Heart left ventricle (tissue), 13 donors: ENCODE measurements at regions not wholly inside any gene's neighbourhood (a gene's known extent, or its start where the extent isn't known, plus 50 kb on each side); places are given as distances from the start of the nearest gene placed in this dataset.
"Not testable (repeated sequence)": the region's sequence is repeated elsewhere in the genome, so short reads cannot be mapped to it uniquely, and the experiment has no call there.

Experiments
- CTCF ChIP-seq, 12 donors: fragments of 200-600 bp; sonication (generic) in 4 of 12; IDR thresholded peaks; one replicate each; pipeline versions ENCODE4 v1.5.0 to v1.8.0; 2018 to 2022; ENCODE audit warnings: antibody characterized with exemption in 12 of 12, mild to moderate bottlenecking in 5 of 12
- POLR2A ChIP-seq, 2 donors: fragments of 450-650 bp; IDR thresholded peaks; one replicate each; pipeline ENCODE4 v1.6.1; 2017; ENCODE audit warnings: antibody characterized with exemption in 2 of 2, mild to moderate bottlenecking in 2 of 2, moderate library complexity in 2 of 2
- donor health status: ischemic (EF 13 %, LVEDD 7.1; RV severe dilation, severe dysfunction).
- donor health status: DM: no; HTN: yes; CAD: no.
- donor health status: DM: no; HTN: no; CAD: no.
- donor health status: ischemic (EF 25% LVEDD 6.9; RV normal size, moderate dysfunction).
- donor health status: ischemic (EF 25% LVEDD 5.7; RV mildly dilated, moderate dysfunction).
- donor health status: ischemic (EF 35%, LVEDD 5.7; RV mildly dilated, moderate dysfunction).
- donor health status: nonischemic (EF 11% LVEDD 7.7; RV severe dilation, severe dysfunction).
- donor health status: DM: yes; HTN: yes; CAD: no.
- donor health status: PGD.
- donor health status: ischemic (EF 29% LVEDD 5.4; RV normal size, mild dysfunction).
- donor health status: nonischemic (EF 23%, LVEDD 6.1; RV moderate dilation, normal function).

DNA sequence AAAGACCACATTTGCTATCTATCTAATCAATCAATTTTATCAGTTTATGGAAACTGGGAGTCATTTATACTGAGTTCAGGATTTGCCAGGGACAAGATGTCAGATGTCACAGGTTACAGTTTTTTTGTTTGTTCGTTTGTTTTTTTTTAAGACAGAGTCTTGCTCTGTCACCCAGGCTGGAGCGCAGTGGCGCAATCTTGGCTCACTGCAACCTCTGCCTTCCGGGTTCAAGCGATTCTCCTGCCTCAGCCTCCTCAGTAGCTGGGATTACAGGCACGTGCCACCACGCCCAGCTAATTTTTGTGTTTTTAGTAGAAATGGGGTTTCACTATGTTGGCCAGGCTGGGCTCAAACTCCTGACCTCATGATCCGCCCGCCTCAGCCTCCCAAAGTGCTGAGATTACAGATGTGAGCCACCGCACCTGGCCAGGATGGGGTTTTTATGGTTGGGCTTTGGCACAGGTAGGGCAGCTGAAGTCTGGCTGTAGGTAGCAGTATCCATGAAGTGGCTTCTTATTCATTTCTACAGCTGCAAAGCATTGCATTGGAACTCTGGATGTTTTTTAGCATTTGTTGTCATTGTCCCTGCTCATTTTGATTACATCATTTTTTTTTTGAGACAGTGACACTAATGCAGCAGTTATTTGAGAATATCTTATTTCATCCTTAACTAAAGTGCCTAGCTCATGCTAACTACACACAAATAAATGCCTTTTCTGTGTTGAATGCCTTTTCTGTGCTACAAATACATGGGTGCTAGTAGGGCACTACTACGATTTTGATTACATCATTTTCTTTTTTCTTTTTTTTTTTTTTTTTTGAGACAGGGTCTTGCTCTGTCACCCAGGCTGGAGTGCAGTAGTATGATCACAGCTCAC, 96.2 kb downstream of the HAUS1 start:
- not testable (repeated sequence) for TF ChIP-seq CTCF, POLR2A (IDR thresholded peaks at IDR 0.05)
